Prostate gland (tissue), 2 donors: ENCODE measurements at regions not wholly inside any gene's neighbourhood (a gene's known extent, or its start where the extent isn't known, plus 50 kb on each side); places are given as distances from the start of the nearest gene placed in this dataset.

ENCODE experiments used
- CTCF ChIP-seq, 4 experiments: fragments of 200-600 bp in 2 of 4; fragments of 450-650 bp in 2 of 4; sonication (generic) in 2 of 4; IDR thresholded peaks; 1 replicate in 3 of 4; 2 replicates in 1 of 4; pipeline ENCODE4 v1.5.1; 2016 to 2019; ENCODE audit warnings: antibody characterized with exemption in 4 of 4, mild to moderate bottlenecking in 2 of 4, moderate library complexity in 2 of 4
- POLR2A ChIP-seq: fragments of 450-650 bp; IDR thresholded peaks from one replicate; pipeline ENCODE4 v1.6.1; 2016; ENCODE audit warnings: antibody characterized with exemption, mild to moderate bottlenecking

GRCh38 chr3:102553876-102554275 lies 119.1 kb downstream of the ZPLD1 start:
- TF ChIP-seq POLR2A = no peak
- TF ChIP-seq CTCF (IDR thresholded peaks at IDR 0.05) = no peak
